IMR-90 (cell line): ENCODE measurements at regions not wholly inside any gene's neighbourhood (a gene's known extent, or its start where the extent isn't known, plus 50 kb on each side); places are given as distances from the start of the nearest gene placed in this dataset.
"Not testable (repeated sequence)": the region's sequence is repeated elsewhere in the genome, so short reads cannot be mapped to it uniquely, and the experiment has no call there.

ENCODE experiments used
- ATAC-seq: fragments of 200-7000 bp; cut with Tn5 transposase; 2 replicates; pipeline ENCODE4 v1.9.1; 2020; ENCODE audit warnings: low read depth, mild to moderate bottlenecking, moderate library complexity
- BruUV-seq: library from RNA; stranded (reverse); fragments of 400-500 nt; replicated peaks from 2 replicates; lab custom pipeline; 2021; lab: Mats Ljungman, UMichigan
- CTCF ChIA-PET: fragments of 300-600 bp; formaldehyde crosslinking; extraction: SDS; loops from one replicate; lab custom pipeline; 2021; ENCODE audit warnings: antibody characterized with exemption; lab: Yijun Ruan, JAX
- POLR2A ChIA-PET: fragments of 300-600 bp; sonication (Branson Sonifier 250); formaldehyde crosslinking; loops from one replicate; lab custom pipeline; 2022; ENCODE audit warnings: antibody characterized with exemption; ENCODE audit not compliant: unreplicated experiment; lab: Charles Lee
- DNase-seq: peaks from one replicate; pipeline ENCODE4 v3.0.0; 2013
- H2AFZ ChIP-seq: replicated peaks from 2 replicates; pipeline ENCODE3; 2013; ENCODE audit warnings: low read length, mild to moderate bottlenecking; ENCODE audit not compliant: poor library complexity
- H2AK5ac ChIP-seq: 2 replicates; pipeline ENCODE4 v1.6.1; 2013; ENCODE audit warnings: low read depth, low read length, inconsistent platforms
- H2AK9ac ChIP-seq: replicated peaks from 2 replicates; pipeline ENCODE3; 2013; ENCODE audit warnings: mild to moderate bottlenecking, low read depth, low read length, moderate library complexity; ENCODE audit not compliant: poor library complexity
- H2BK120ac ChIP-seq: 2 replicates; pipeline ENCODE4 v1.6.1; 2013; ENCODE audit warnings: low read depth, low read length, inconsistent platforms
- H2BK15ac ChIP-seq: 3 replicates; pipeline ENCODE4 v1.6.1; 2013; ENCODE audit warnings: low read depth, low read length, inconsistent platforms
- H2BK20ac ChIP-seq: 2 replicates; pipeline ENCODE4 v1.6.1; 2013; ENCODE audit warnings: low read depth, mild to moderate bottlenecking, inconsistent platforms, low read length, moderate library complexity
- H2BK5ac ChIP-seq: 2 replicates; pipeline ENCODE4 v1.6.1; 2013; ENCODE audit warnings: mild to moderate bottlenecking, low read depth, low read length, inconsistent platforms; ENCODE audit not compliant: poor library complexity, severe bottlenecking
- H3K14ac ChIP-seq: replicated peaks from 2 replicates; pipeline ENCODE4 v1.6.1; 2013; ENCODE audit warnings: low read depth, low read length, inconsistent platforms
- H3K18ac ChIP-seq: 2 replicates; pipeline ENCODE4 v1.6.1; 2013; ENCODE audit warnings: low read depth, low read length, control low read depth
- H3K23ac ChIP-seq: 2 replicates; pipeline ENCODE4 v1.6.1; 2013; ENCODE audit warnings: low read depth, low read length, inconsistent platforms
- H3K27ac ChIP-seq: 2 replicates; pipeline ENCODE4 v1.5.1; 2013; ENCODE audit warnings: mild to moderate bottlenecking, control low read depth, low read length; ENCODE audit not compliant: insufficient read depth
- H3K27me3 ChIP-seq: 2 replicates; pipeline ENCODE4 v1.6.1; 2013; ENCODE audit warnings: low read length; ENCODE audit not compliant: control insufficient read depth, insufficient read depth
- H3K36me3 ChIP-seq: 2 replicates; pipeline ENCODE4 v1.6.1; 2013; ENCODE audit warnings: low read length, mixed read lengths; ENCODE audit not compliant: control insufficient read depth, insufficient read depth
- H3K4ac ChIP-seq: 2 replicates; pipeline ENCODE4 v1.6.1; 2013; ENCODE audit warnings: low read depth, low read length, inconsistent platforms
- H3K4me1 ChIP-seq: 2 replicates; pipeline ENCODE4 v1.6.1; 2013; ENCODE audit warnings: low read length, mixed read lengths; ENCODE audit not compliant: control insufficient read depth, insufficient read depth
- H3K4me2 ChIP-seq: 2 replicates; pipeline ENCODE4 v1.6.1; 2013; ENCODE audit warnings: low read depth, mild to moderate bottlenecking, control low read depth, low read length, moderate library complexity
- H3K4me3 ChIP-seq: 2 replicates; pipeline ENCODE4 v1.5.1; 2013; ENCODE audit warnings: low read depth, mild to moderate bottlenecking, control low read depth, low read length, moderate library complexity; ENCODE audit not compliant: insufficient read depth
- H3K56ac ChIP-seq: 2 replicates; pipeline ENCODE4 v1.6.1; 2013; ENCODE audit warnings: low read length, inconsistent platforms; ENCODE audit not compliant: insufficient read depth; ENCODE audit errors: extremely low read depth
- H3K79me1 ChIP-seq, 2 experiments: 2 replicates each; pipeline ENCODE4 v1.6.1; 2013; ENCODE audit warnings: low read length in 2 of 2, inconsistent platforms in 1 of 2, low read depth in 1 of 2
- H3K9ac ChIP-seq: 2 replicates; pipeline ENCODE4 v1.6.1; 2013; ENCODE audit warnings: low read depth, low read length, control low read depth
- H3K9me1 ChIP-seq: 2 replicates; pipeline ENCODE4 v1.6.1; 2013; ENCODE audit warnings: low read length, inconsistent platforms; ENCODE audit not compliant: insufficient read depth
- H3K9me3 ChIP-seq: 2 replicates; pipeline ENCODE4 v1.6.1; 2013; ENCODE audit warnings: low read length; ENCODE audit not compliant: control insufficient read depth, insufficient read depth
- H4K20me1 ChIP-seq: 2 replicates; pipeline ENCODE4 v1.6.1; 2013; ENCODE audit warnings: low read length, inconsistent platforms; ENCODE audit not compliant: insufficient read depth
- H4K5ac ChIP-seq: 2 replicates; pipeline ENCODE4 v1.6.1; 2013; ENCODE audit warnings: mild to moderate bottlenecking, low read depth, low read length, control low read depth
- H4K8ac ChIP-seq, 2 experiments: 2 replicates each; pipeline ENCODE4 v1.6.1; 2013; ENCODE audit warnings: low read depth in 2 of 2, low read length in 2 of 2, control low read depth in 1 of 2, inconsistent platforms in 1 of 2
- H4K91ac ChIP-seq: 2 replicates; pipeline ENCODE4 v1.6.1; 2013; ENCODE audit warnings: low read depth, low read length, inconsistent platforms; ENCODE audit not compliant: insufficient read depth
- WGBS, 2 experiments: methylation state at CpG; one replicate each; pipeline versions ENCODE4 v1.1.5 to v1.1.7; 2013; ENCODE audit warnings: missing lambda C conversion rate in 2 of 2; ENCODE audit not compliant: insufficient read length in 1 of 2; ENCODE audit errors: extremely low coverage in 2 of 2; 5-methylcytosine and 5-hydroxymethylcytosine counted together
- dilution Hi-C: fragments of 300-500 bp; cut with HindIII; formaldehyde crosslinking; loops from one replicate; pipeline ENCODE4 v1.14.3; 2018; ENCODE audit warnings: low sequenced_read_pairs; ENCODE audit not compliant: unreplicated experiment
- in situ Hi-C: fragments of 300-500 bp; cut with MboI; formaldehyde crosslinking; loops from 3 replicates; pipeline ENCODE4 v1.14.3; 2019; ENCODE audit warnings: low sequenced_read_pairs, inconsistent platforms, mixed read lengths
- intact Hi-C: fragments of 100-400 bp; cut with micrococcal nuclease; formaldehyde crosslinking; loops from 2 replicates; pipeline ENCODE4 v1.10.0; 2022

- H3K4me3 ChIP-seq, H2BK120ac ChIP-seq, H3K23ac ChIP-seq, intact Hi-C loops, CTCF ChIA-PET, in situ Hi-C loops, H3K36me3 ChIP-seq, H3K27ac ChIP-seq, DNase-seq, dilution Hi-C loops, H3K56ac ChIP-seq, H2BK20ac ChIP-seq, H3K18ac ChIP-seq, H3K14ac ChIP-seq, H4K8ac ChIP-seq, H2BK5ac ChIP-seq, H3K4ac ChIP-seq, H3K9me3 ChIP-seq, H2AK9ac ChIP-seq, H4K91ac ChIP-seq, H3K4me1 ChIP-seq, BruUV-seq, H4K5ac ChIP-seq, ATAC-seq, POLR2A ChIA-PET, H3K9me1 ChIP-seq, H2AFZ ChIP-seq, H3K27me3 ChIP-seq, H3K9ac ChIP-seq, H4K20me1 ChIP-seq, H3K79me1 ChIP-seq, H3K4me2 ChIP-seq, H2AK5ac ChIP-seq, H2BK15ac ChIP-seq: not testable (repeated sequence)
- WGBS, 2 experiments = no CpG with 5 or more reads among the region's 1 CpG
Observed at GRCh38 chr3:91499850-91500249, 2392.4 kb downstream of the EPHA3 start.

- H2BK15ac ChIP-seq, POLR2A ChIA-PET: not testable (repeated sequence)
Observed at GRCh38 chr3:91504874-91505273, 2397.5 kb downstream of the EPHA3 start.

More at GRCh38 chr3:91504874-91505273, 2397.5 kb downstream of the EPHA3 start:
- H2BK120ac ChIP-seq, H4K5ac ChIP-seq, H3K9me3 ChIP-seq, in situ Hi-C loops, intact Hi-C loops, dilution Hi-C loops, H3K27me3 ChIP-seq, H3K27ac ChIP-seq, ATAC-seq, H3K4me1 ChIP-seq, H3K9ac ChIP-seq, CTCF ChIA-PET, H3K36me3 ChIP-seq, H3K23ac ChIP-seq, H2AK5ac ChIP-seq, H3K56ac ChIP-seq, H3K4me2 ChIP-seq, H4K20me1 ChIP-seq, H3K18ac ChIP-seq, H2AK9ac ChIP-seq, H2BK5ac ChIP-seq, H2AFZ ChIP-seq, DNase-seq, BruUV-seq, H2BK20ac ChIP-seq, H4K91ac ChIP-seq, H3K14ac ChIP-seq, H3K9me1 ChIP-seq, H3K4me3 ChIP-seq, H4K8ac ChIP-seq, H3K79me1 ChIP-seq, H3K4ac ChIP-seq: not testable (repeated sequence)
- WGBS, 2 experiments = no CpG with 5 or more reads among the region's 1 CpG
